Upper lobe of right lung (tissue), 1 donor: ENCODE measurements at regions not wholly inside any gene's neighbourhood (a gene's known extent, or its start where the extent isn't known, plus 50 kb on each side); places are given as distances from the start of the nearest gene placed in this dataset.

ENCODE experiments used
- ATAC-seq: fragments of 200-7000 bp; cut with Tn5 transposase; one replicate; pipeline ENCODE4 v1.9.1; 2020; ENCODE audit warnings: mild to moderate bottlenecking, moderate library complexity
- DNase-seq: peaks from one replicate; pipeline ENCODE4 v3.0.0-alpha.2; 2020
- H3K27ac ChIP-seq: fragments of 200-600 bp; one replicate; pipeline ENCODE4 v1.8.0; 2022
- H3K27me3 ChIP-seq: fragments of 200-600 bp; one replicate; pipeline ENCODE4 v1.8.0; 2022; ENCODE audit warnings: mild to moderate bottlenecking
- H3K36me3 ChIP-seq: fragments of 200-600 bp; one replicate; pipeline ENCODE4 v1.8.0; 2022
- H3K4me1 ChIP-seq: fragments of 200-600 bp; one replicate; pipeline ENCODE4 v1.8.0; 2022
- H3K4me3 ChIP-seq: fragments of 200-600 bp; one replicate; pipeline ENCODE4 v1.8.0; 2022; ENCODE audit warnings: mild to moderate bottlenecking
- H3K9me3 ChIP-seq: fragments of 200-600 bp; one replicate; pipeline ENCODE4 v1.8.0; 2022
- CTCF ChIP-seq: fragments of 200-600 bp; IDR thresholded peaks from one replicate; pipeline ENCODE4 v1.8.0; 2022; ENCODE audit warnings: antibody characterized with exemption
- intact Hi-C: fragments of 100-400 bp; cut with DNase I; formaldehyde crosslinking; loops from one replicate; pipeline ENCODE4 v1.11.0; 2022
- donor health status: DM: no; HTN: yes; CAD: no; lungs with severe emphysema.

GRCh38 chr5:92775711-92776615, 805.1 kb downstream of the NR2F1-AS1 start:
- no peak overlapping the region for H3K4me3 ChIP-seq
- DNase-seq: no peak
- no peaks in the 10 kb centered on the region for H3K36me3 ChIP-seq
- no peaks in the 10 kb centered on the region for H3K27me3 ChIP-seq
- intact Hi-C loops: no loop called here
- ATAC-seq: no peak
- no peak overlapping the region for H3K27ac ChIP-seq
- no peaks in the 10 kb centered on the region for H3K9me3 ChIP-seq
- H3K4me1 ChIP-seq: no peaks in the 10 kb centered on the region
- TF ChIP-seq CTCF: no peak

GRCh38 chr5:92769978-92770377, 811.0 kb downstream of the NR2F1-AS1 start:
- Histone ChIP-seq H3K27ac (no peak overlapping the region), H3K4me1 (no peaks in the 10 kb centered on the region), H3K27me3 (no peaks in the 10 kb centered on the region), H3K4me3 (no peak overlapping the region), H3K36me3 (no peaks in the 10 kb centered on the region), H3K9me3 (no peaks in the 10 kb centered on the region)
- no peak for DNase-seq
- no peak for TF ChIP-seq CTCF
- ATAC-seq: no peak
- intact Hi-C loops: no loop called here

GRCh38 chr5:92761585-92761984, 819.4 kb downstream of the NR2F1-AS1 start:
- Histone ChIP-seq H3K27ac (no peak overlapping the region), H3K27me3 (no peaks in the 10 kb centered on the region), H3K36me3 (no peaks in the 10 kb centered on the region), H3K9me3 (no peaks in the 10 kb centered on the region), H3K4me3 (no peak overlapping the region), H3K4me1 (no peaks in the 10 kb centered on the region)
- no peak for ATAC-seq
- intact Hi-C loops: no loop called here
- TF ChIP-seq CTCF: no peak
- DNase-seq: no peak

- DNase-seq (no peak), ATAC-seq (no peak)
- no peaks in the 10 kb centered on the region for H3K36me3 ChIP-seq
- no peaks in the 10 kb centered on the region for H3K9me3 ChIP-seq
- TF ChIP-seq CTCF: no peak
- intact Hi-C loops: no loop called here
- no peaks in the 10 kb centered on the region for H3K4me1 ChIP-seq
- no peak overlapping the region for H3K27ac ChIP-seq
- H3K27me3 ChIP-seq: no peaks in the 10 kb centered on the region
- H3K4me3 ChIP-seq: no peak overlapping the region
These were observed 820.5 kb downstream of the NR2F1-AS1 start for GRCh38 chr5:92760550-92760949.

- no peak for TF ChIP-seq CTCF
- DNase-seq (no peak), ATAC-seq (no peak)
- Histone ChIP-seq H3K4me3 (no peak overlapping the region), H3K27ac (no peak overlapping the region), H3K27me3 (no peaks in the 10 kb centered on the region), H3K9me3 (no peaks in the 10 kb centered on the region), H3K4me1 (no peaks in the 10 kb centered on the region), H3K36me3 (no peaks in the 10 kb centered on the region)
- intact Hi-C loops: no loop called here
These were observed 822.5 kb downstream of the NR2F1-AS1 start for GRCh38 chr5:92758552-92758951.
